ENCODE measurements at regions not wholly inside any gene's neighbourhood (a gene's known extent, or its start where the extent isn't known, plus 50 kb on each side); places are given as distances from the start of the nearest gene placed in this dataset.

DNA sequence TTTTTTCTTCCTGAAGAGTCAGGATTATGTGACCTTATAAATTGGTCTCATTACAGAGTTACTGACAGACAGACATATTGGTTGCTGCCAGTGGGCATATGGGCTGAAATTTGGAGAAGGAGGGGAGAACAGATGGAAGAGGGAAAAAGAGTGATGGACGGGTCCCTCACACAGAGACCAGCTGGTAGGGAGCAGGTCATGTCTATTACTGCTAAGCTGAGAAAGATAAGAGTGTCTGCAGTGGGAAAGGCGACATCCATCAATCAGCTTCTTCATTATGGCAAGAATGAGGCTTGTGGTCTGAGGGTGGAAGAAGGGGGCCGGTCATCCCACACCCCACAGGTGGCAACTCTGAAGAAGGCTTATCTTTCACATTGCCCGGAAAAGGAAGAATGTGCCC, 353.8 kb upstream of the RSPO3 start:
- H3K36me3 ChIP-seq: no peaks in the 10 kb centered on the region
- H3K4me1 ChIP-seq (ENCODE audit: insufficient read depth): no peaks in the 10 kb centered on the region
- no peak overlapping the region for H3K27ac ChIP-seq
- no peak for TF ChIP-seq POLR2A (IDR thresholded peaks at IDR 0.05)
- TF ChIP-seq, protein P1, sequence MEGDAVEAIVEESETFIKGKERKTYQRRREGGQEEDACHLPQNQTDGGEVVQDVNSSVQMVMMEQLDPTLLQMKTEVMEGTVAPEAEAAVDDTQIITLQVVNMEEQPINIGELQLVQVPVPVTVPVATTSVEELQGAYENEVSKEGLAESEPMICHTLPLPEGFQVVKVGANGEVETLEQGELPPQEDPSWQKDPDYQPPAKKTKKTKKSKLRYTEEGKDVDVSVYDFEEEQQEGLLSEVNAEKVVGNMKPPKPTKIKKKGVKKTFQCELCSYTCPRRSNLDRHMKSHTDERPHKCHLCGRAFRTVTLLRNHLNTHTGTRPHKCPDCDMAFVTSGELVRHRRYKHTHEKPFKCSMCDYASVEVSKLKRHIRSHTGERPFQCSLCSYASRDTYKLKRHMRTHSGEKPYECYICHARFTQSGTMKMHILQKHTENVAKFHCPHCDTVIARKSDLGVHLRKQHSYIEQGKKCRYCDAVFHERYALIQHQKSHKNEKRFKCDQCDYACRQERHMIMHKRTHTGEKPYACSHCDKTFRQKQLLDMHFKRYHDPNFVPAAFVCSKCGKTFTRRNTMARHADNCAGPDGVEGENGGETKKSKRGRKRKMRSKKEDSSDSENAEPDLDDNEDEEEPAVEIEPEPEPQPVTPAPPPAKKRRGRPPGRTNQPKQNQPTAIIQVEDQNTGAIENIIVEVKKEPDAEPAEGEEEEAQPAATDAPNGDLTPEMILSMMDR (IDR thresholded peaks at IDR 0.05): no peak
- no peak for TF ChIP-seq EP300 (IDR thresholded peaks at IDR 0.05)
- no peaks in the 10 kb centered on the region for H3K27me3 ChIP-seq
- DNase-seq: no peak
- no peak overlapping the region for H3K4me3 ChIP-seq
- no peaks in the 10 kb centered on the region for H3K9me3 ChIP-seq
- intact Hi-C loops (cut with DNase I): no loop called here
- 79 to 89% (median 87%) methylated on average over 4 of the region's 4 CpGs for WGBS, 3 donors

DNA sequence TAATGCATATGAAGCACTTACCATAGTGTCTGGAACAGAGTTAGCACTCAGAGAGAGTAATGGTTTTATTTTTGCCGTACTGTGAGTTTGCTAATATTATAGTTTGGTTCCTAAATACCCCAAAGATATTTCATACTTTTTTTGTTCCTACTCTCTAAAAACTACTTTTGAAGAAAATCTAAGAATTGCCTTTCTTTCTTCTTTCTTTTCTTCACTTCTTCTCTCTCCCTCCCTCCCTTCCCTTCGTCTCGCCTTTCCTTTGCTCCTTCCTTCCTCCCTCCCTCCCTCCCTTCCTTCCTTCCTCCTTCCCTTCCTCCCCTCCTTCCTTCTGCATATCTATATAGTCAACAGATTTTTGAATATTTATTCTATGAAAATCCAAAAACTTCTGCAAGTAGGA, 351.7 kb upstream of the RSPO3 start:
- intact Hi-C loops (cut with DNase I): no loop called here
- DNase-seq: no peak
- H3K36me3 ChIP-seq: no peaks in the 10 kb centered on the region
- no peak overlapping the region for H3K4me3 ChIP-seq
- H3K9me3 ChIP-seq: no peaks in the 10 kb centered on the region
- no peaks in the 10 kb centered on the region for H3K4me1 ChIP-seq (ENCODE audit: insufficient read depth)
- no peak overlapping the region for H3K27ac ChIP-seq
- WGBS, 3 donors: 81 to 84% (median 83%) methylated on average over 3 of the region's 3 CpGs
- H3K27me3 ChIP-seq: no peaks in the 10 kb centered on the region
- TF ChIP-seq POLR2A (IDR thresholded peaks at IDR 0.05) (no peak), EP300 (IDR thresholded peaks at IDR 0.05) (no peak)
- TF ChIP-seq, protein P1 (IDR thresholded peaks at IDR 0.05): no peak

GRCh38 chr6:126767711-126768110, 350.8 kb upstream of the RSPO3 start:
- no peaks in the 10 kb centered on the region for H3K4me1 ChIP-seq (ENCODE audit: insufficient read depth)
- no peaks in the 10 kb centered on the region for H3K27me3 ChIP-seq
- H3K9me3 ChIP-seq: no peaks in the 10 kb centered on the region
- H3K36me3 ChIP-seq: no peaks in the 10 kb centered on the region
- intact Hi-C loops (cut with DNase I): no loop called here
- no peak overlapping the region for H3K27ac ChIP-seq
- DNase-seq: no peak
- H3K4me3 ChIP-seq: no peak overlapping the region
- TF ChIP-seq, protein P1 (IDR thresholded peaks at IDR 0.05): no peak
- no peak for TF ChIP-seq EP300 (IDR thresholded peaks at IDR 0.05)
- TF ChIP-seq POLR2A (IDR thresholded peaks at IDR 0.05): no peak
- WGBS, 3 donors: 9 to 18% (median 10%) methylated on average over 1 of the region's 1 CpG

DNA sequence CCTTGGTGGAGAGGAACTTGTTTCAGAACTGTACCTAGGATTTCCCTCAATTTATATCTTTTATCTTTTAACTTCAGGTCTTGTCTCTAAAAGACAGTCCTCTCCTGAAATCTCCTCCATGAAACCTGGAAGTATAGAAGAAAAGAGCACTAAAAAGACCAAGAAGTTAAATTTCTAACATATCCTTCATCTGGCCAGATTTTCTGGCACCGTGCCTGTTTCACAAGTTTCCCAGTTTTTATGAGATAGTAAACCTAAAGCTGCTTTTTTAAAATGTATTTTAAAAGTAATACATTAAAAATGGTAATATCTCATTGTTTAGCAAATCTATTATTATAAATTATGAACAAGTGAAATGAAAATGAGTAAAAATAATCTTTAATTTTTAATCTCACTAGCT, 348.3 kb upstream of the RSPO3 start:
- 13 to 14% (median 13%) methylated on average over 1 of the region's 1 CpG for WGBS, 3 donors
- TF ChIP-seq EP300 (IDR thresholded peaks at IDR 0.05) (no peak), POLR2A (IDR thresholded peaks at IDR 0.05) (no peak)
- TF ChIP-seq, protein P1 (IDR thresholded peaks at IDR 0.05): no peak
- Histone ChIP-seq H3K9me3 (no peaks in the 10 kb centered on the region), H3K36me3 (no peaks in the 10 kb centered on the region), H3K27ac (no peak overlapping the region), H3K27me3 (no peaks in the 10 kb centered on the region), H3K4me3 (no peak overlapping the region), H3K4me1 (ENCODE audit: insufficient read depth) (no peaks in the 10 kb centered on the region)
- no peak for DNase-seq
- intact Hi-C loops (cut with DNase I): no loop called here
